Right lobe of liver (tissue), 4 donors: ENCODE measurements at regions not wholly inside any gene's neighbourhood (a gene's known extent, or its start where the extent isn't known, plus 50 kb on each side); places are given as distances from the start of the nearest gene placed in this dataset.

Experiments used
- CTCF ChIP-seq, 4 donors: fragments of 200-600 bp in 3 of 4; fragments of 450-650 bp in 1 of 4; IDR thresholded peaks; one replicate each; pipeline versions ENCODE4 v1.5.1 to v1.8.0; 2016 to 2022; ENCODE audit warnings: antibody characterized with exemption in 4 of 4, mild to moderate bottlenecking in 2 of 4
- POLR2A ChIP-seq: fragments of 450-650 bp; IDR thresholded peaks from one replicate; pipeline ENCODE4 v1.6.1; 2017; ENCODE audit warnings: antibody characterized with exemption, mild to moderate bottlenecking
- donor health status: DM: no; HTN: no; CAD: no.
- donor health status: DM: no; HTN: no; CAD: no.
- donor health status: DM: no; HTN: yes; CAD: no.

GRCh38 chr16:5944971-5945370 is 847.4 kb upstream of the EEF2KMT start:
- no peak for TF ChIP-seq CTCF (IDR thresholded peaks at IDR 0.05)
- TF ChIP-seq POLR2A, result no peak
